MCF 10A (cell line): ENCODE measurements at regions not wholly inside any gene's neighbourhood (a gene's known extent, or its start where the extent isn't known, plus 50 kb on each side); places are given as distances from the start of the nearest gene placed in this dataset.

Experiments
- BruUV-seq: library from RNA; stranded (reverse); fragments of 400-500 nt; replicated peaks from 2 replicates; lab custom pipeline; 2021; lab: Mats Ljungman, UMichigan
- CTCF ChIA-PET: fragments of 300-600 bp; sonication (Branson Sonifier 250); formaldehyde crosslinking; extraction: SDS; loops from one replicate; lab custom pipeline; 2021; ENCODE audit warnings: antibody characterized with exemption, inconsistent platforms; lab: Yijun Ruan, JAX
- POLR2A ChIA-PET: fragments of 300-600, 350-650 bp; sonication (Branson Sonifier 250); formaldehyde crosslinking; extraction: SDS; loops from one replicate; lab custom pipeline; 2020; ENCODE audit warnings: antibody characterized with exemption, inconsistent platforms; lab: Yijun Ruan, JAX
- DNase-seq: peaks from one replicate; pipeline ENCODE4 v3.0.0-alpha.2; 2018; ENCODE audit not compliant: unreplicated experiment
- H3K27ac Mint-ChIP-seq: one replicate; pipeline ENCODE4 v1.8.0; 2022; ENCODE audit warnings: mild to moderate bottlenecking, low read depth, mixed read lengths; ENCODE audit not compliant: unreplicated experiment
- H3K27me3 Mint-ChIP-seq: one replicate; pipeline ENCODE4 v1.8.0; 2022; ENCODE audit warnings: mixed read lengths; ENCODE audit not compliant: insufficient read depth, unreplicated experiment
- H3K36me3 Mint-ChIP-seq: one replicate; pipeline ENCODE4 v1.8.0; 2022; ENCODE audit warnings: mild to moderate bottlenecking, moderate library complexity, mixed read lengths; ENCODE audit not compliant: insufficient read depth, unreplicated experiment
- H3K4me1 Mint-ChIP-seq: one replicate; pipeline ENCODE4 v1.8.0; 2022; ENCODE audit warnings: mixed read lengths; ENCODE audit not compliant: insufficient read depth, unreplicated experiment
- H3K4me3 Mint-ChIP-seq: one replicate; pipeline ENCODE4 v1.8.0; 2022; ENCODE audit warnings: mild to moderate bottlenecking, moderate library complexity, mixed read lengths; ENCODE audit not compliant: unreplicated experiment
- H3K9me3 Mint-ChIP-seq: one replicate; pipeline ENCODE4 v1.8.0; 2022; ENCODE audit warnings: mixed read lengths; ENCODE audit not compliant: unreplicated experiment
- intact Hi-C: fragments of 100-400 bp; cut with micrococcal nuclease; formaldehyde crosslinking; loops from 2 replicates; pipeline ENCODE4 v1.14.1; 2022
- TF ChIP-seq, protein P1 (sequence below): fragments of 200-600 bp; IDR thresholded peaks from one replicate; pipeline ENCODE4 v1.8.0; 2022; ENCODE audit warnings: antibody characterized with exemption, mild to moderate bottlenecking; ENCODE audit not compliant: unreplicated experiment

DNA sequence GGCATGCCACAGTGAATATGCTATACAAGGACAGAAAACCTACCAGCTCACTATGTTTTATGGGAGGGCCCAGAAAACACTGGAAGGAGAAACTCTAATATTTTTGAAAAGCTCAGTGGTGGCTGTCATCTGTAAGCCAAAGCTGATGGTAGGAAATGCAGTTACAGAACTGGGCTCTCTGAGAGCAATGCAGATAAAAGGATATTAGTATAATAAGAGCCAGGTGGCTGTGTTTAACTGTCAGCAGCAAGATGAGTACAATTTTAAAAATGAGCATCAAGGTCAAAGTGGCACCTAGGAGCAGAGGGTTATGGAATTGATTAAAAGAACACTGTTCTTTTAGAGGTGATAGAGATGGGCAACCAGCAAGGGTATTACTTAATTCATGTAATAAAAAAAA lies 345.0 kb downstream of the NDFIP2 start:
- intact Hi-C loops: no loop called here
- no peak overlapping the region for H3K4me3 Mint-ChIP-seq
- ChIA-PET CTCF (no interaction called here), POLR2A (interaction anchor here (0.5 kb wide), 1 partner anchor 24 kb away, joined by 3 read pairs; no protein-coding TSS in a partner anchor)
- DNase-seq: no peak
- H3K27ac Mint-ChIP-seq: no peak overlapping the region
- H3K36me3 Mint-ChIP-seq: no peaks in the 10 kb centered on the region
- no TSS peak for BruUV-seq
- H3K9me3 Mint-ChIP-seq: no peaks in the 10 kb centered on the region
- no peaks in the 10 kb centered on the region for H3K4me1 Mint-ChIP-seq
- TF ChIP-seq, protein P1, sequence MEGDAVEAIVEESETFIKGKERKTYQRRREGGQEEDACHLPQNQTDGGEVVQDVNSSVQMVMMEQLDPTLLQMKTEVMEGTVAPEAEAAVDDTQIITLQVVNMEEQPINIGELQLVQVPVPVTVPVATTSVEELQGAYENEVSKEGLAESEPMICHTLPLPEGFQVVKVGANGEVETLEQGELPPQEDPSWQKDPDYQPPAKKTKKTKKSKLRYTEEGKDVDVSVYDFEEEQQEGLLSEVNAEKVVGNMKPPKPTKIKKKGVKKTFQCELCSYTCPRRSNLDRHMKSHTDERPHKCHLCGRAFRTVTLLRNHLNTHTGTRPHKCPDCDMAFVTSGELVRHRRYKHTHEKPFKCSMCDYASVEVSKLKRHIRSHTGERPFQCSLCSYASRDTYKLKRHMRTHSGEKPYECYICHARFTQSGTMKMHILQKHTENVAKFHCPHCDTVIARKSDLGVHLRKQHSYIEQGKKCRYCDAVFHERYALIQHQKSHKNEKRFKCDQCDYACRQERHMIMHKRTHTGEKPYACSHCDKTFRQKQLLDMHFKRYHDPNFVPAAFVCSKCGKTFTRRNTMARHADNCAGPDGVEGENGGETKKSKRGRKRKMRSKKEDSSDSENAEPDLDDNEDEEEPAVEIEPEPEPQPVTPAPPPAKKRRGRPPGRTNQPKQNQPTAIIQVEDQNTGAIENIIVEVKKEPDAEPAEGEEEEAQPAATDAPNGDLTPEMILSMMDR: no peak
- H3K27me3 Mint-ChIP-seq: no peaks in the 10 kb centered on the region

DNA sequence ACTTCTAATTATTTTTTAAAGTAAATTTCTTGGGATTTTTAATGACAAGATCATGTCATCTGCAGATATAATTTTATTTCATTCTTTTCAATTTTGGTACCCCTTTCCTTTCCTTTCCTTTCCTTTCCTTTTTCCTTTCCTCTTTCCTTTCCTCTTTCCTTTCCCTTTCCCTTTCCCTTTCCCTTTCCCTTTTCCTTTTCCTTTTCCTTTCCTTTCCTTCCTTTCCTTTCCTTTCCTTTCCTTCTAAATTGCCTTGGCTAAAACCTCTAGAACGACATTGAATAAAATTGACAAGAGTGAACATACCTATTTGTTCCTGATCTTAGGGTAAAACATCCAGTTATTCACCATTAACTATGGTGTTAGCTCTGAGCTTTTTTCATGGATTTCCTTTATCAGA lies 334.1 kb downstream of the NDFIP2 start:
- TF ChIP-seq, protein P1: no peak
- Mint-ChIP-seq H3K4me3 (no peak overlapping the region), H3K36me3 (no peaks in the 10 kb centered on the region), H3K9me3 (no peaks in the 10 kb centered on the region), H3K4me1 (peaks cover 12% of the 10 kb centered on the region), H3K27ac (no peak overlapping the region), H3K27me3 (no peaks in the 10 kb centered on the region)
- intact Hi-C loops: no loop called here
- no TSS peak for BruUV-seq
- DNase-seq: no peak
- ChIA-PET CTCF (interaction anchor here (0.6 to 0.7 kb wide), 2 partner anchors 146 to 525 kb away, joined by 3 to 4 read pairs; no protein-coding TSS in a partner anchor), POLR2A (no interaction called here)

DNA sequence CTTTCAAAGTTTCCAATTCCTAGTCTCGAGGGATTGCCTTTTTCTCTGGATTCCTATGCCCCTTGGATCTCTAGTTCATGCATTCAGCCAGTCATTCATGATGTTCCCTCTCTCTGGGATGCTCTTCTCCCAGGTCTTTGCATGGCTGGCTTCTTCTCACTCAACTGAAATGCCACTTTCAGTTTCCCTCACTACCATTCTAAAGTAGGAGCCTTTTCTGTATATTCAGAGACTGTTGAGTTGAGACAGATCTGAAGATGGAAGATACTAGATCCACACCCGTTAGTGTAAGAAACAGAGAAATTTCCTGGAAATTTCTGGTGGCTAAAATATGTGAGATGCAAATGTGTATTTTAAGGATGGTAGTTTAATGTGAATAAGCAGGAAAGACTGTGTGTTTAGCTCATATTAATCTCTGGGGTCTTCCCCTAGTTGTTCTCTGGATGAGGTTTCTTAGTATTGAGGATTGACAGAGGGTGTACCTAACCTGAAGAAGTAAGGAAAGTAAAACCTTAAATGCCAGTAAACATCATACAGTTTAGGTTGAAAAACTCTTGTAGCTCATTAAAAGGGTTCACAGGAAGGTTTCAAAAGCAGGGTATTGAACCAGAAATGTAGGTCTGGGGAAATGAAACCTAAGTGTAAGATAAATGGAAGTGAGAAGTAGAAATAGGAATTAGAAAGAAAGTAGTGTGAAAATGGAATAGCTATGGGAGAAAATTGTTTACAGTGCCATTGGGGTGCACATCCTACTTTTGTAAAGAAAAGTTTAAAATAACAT lies 331.3 kb downstream of the NDFIP2 start:
- DNase-seq: no peak
- CTCF ChIA-PET: interaction anchor here (0.6 to 0.7 kb wide), 4 partner anchors 183 to 1184 kb away, joined by 3 to 4 read pairs (median 3); no protein-coding TSS in a partner anchor
- Mint-ChIP-seq H3K36me3 (no peaks in the 10 kb centered on the region), H3K27ac (no peak overlapping the region), H3K4me1 (peaks cover 12% of the 10 kb centered on the region), H3K9me3 (no peaks in the 10 kb centered on the region), H3K4me3 (no peak overlapping the region), H3K27me3 (no peaks in the 10 kb centered on the region)
- TF ChIP-seq, protein P1: no peak
- intact Hi-C loops: no loop called here
- POLR2A ChIA-PET: interaction anchor here (0.6 kb wide), 1 partner anchor 250 kb away, joined by 3 read pairs; no protein-coding TSS in a partner anchor
- BruUV-seq: no TSS peak

DNA sequence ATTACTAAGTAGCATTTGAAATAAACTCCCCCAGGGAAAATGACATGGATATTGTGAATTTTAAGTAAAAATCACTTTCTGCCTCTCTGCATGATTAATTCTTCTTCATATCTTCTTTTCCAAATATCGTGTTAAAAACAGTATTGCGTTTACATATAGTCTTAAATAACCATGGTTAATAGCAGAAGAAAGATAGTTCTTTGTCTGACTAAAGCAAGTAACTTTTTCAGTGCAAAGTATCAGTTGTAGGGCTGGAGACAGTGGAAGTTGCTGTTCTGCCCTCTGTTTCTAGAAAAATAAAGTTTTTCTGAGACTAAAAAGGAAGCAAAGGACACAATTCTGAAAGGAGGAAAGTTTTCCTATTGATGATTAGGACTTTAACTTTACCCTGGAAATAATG lies 330.2 kb downstream of the NDFIP2 start:
- ChIA-PET POLR2A (no interaction called here), CTCF (interaction anchor here (0.6 kb wide), 1 partner anchor 1181 kb away, joined by 7 read pairs; no protein-coding TSS in a partner anchor)
- Mint-ChIP-seq H3K4me1 (peaks cover 12% of the 10 kb centered on the region), H3K27me3 (no peaks in the 10 kb centered on the region), H3K36me3 (no peaks in the 10 kb centered on the region), H3K4me3 (no peak overlapping the region), H3K9me3 (no peaks in the 10 kb centered on the region), H3K27ac (no peak overlapping the region)
- DNase-seq: no peak
- BruUV-seq: no TSS peak
- intact Hi-C loops: no loop called here
- TF ChIP-seq, protein P1: no peak
